Suppressor macrophage (primary cell): ENCODE measurements at regions not wholly inside any gene's neighbourhood (a gene's known extent, or its start where the extent isn't known, plus 50 kb on each side); places are given as distances from the start of the nearest gene placed in this dataset.
"Not testable (repeated sequence)": the region's sequence is repeated elsewhere in the genome, so short reads cannot be mapped to it uniquely, and the experiment has no call there.

Experiments used
- DNase-seq, 4 experiments: peaks; one replicate each; pipeline ENCODE4 v3.0.0-alpha.2; 2020 to 2022

- DNase-seq = no peak
Observed at GRCh38 chr1:99361406-99361805, 97.1 kb downstream of the PLPPR4 start.

GRCh38 chr1:99363531-99363930 lies 99.2 kb downstream of the PLPPR4 start:
- peak in 2 of 4 experiments; percentile 1 to 13 for DNase-seq

- no peak for DNase-seq
Observed at GRCh38 chr1:99365141-99365540, 100.8 kb downstream of the PLPPR4 start.

- DNase-seq = no peak
Observed at GRCh38 chr1:99365545-99365944, 101.3 kb downstream of the PLPPR4 start.

- DNase-seq = no peak
Observed at GRCh38 chr1:99369154-99369553, 104.9 kb downstream of the PLPPR4 start.

GRCh38 chr1:99370476-99370875 lies 106.2 kb downstream of the PLPPR4 start:
- no peak for DNase-seq

GRCh38 chr1:99371413-99371812 lies 107.1 kb downstream of the PLPPR4 start:
- DNase-seq = no peak

GRCh38 chr1:99374109-99374508 lies 109.8 kb downstream of the PLPPR4 start:
- DNase-seq = peak in 3 of 4 experiments; percentile 15 to 29 (median 24)

GRCh38 chr1:99374693-99375092 lies 110.4 kb downstream of the PLPPR4 start:
- DNase-seq = not testable (repeated sequence)

- no peak for DNase-seq
Observed at GRCh38 chr1:99384021-99384420, 119.7 kb downstream of the PLPPR4 start.

GRCh38 chr1:99385852-99386251 lies 121.6 kb downstream of the PLPPR4 start:
- DNase-seq = no peak

- DNase-seq = no peak
Observed at GRCh38 chr1:99396389-99396788, 132.1 kb downstream of the PLPPR4 start.

GRCh38 chr1:99397029-99397428 lies 132.7 kb downstream of the PLPPR4 start:
- DNase-seq = no peak

GRCh38 chr1:99397863-99398262 lies 133.6 kb downstream of the PLPPR4 start:
- DNase-seq = no peak

- not testable (repeated sequence) for DNase-seq
Observed at GRCh38 chr1:99401556-99401955, 137.3 kb downstream of the PLPPR4 start.

GRCh38 chr1:99404399-99404798 lies 140.1 kb downstream of the PLPPR4 start:
- DNase-seq = not testable (repeated sequence)

- DNase-seq = not testable (repeated sequence)
Observed at GRCh38 chr1:99405325-99405724, 141.0 kb downstream of the PLPPR4 start.

- no peak for DNase-seq
Observed at GRCh38 chr1:99407018-99407417, 142.7 kb downstream of the PLPPR4 start.

GRCh38 chr1:99424087-99424486 lies 159.8 kb downstream of the PLPPR4 start:
- DNase-seq = no peak

- no peak for DNase-seq
Observed at GRCh38 chr1:99429754-99430153, 165.5 kb downstream of the PLPPR4 start.

- DNase-seq = no peak
Observed at GRCh38 chr1:99438656-99439230, 174.5 kb downstream of the PLPPR4 start.

- peak in 2 of 4 experiments; percentile 42 to 56 for DNase-seq
Observed at GRCh38 chr1:99439433-99440075, 175.3 kb downstream of the PLPPR4 start.

GRCh38 chr1:99441299-99442095 lies 177.2 kb downstream of the PLPPR4 start:
- peak; percentile 41 to 72 (median 56) for DNase-seq
